Ammon's horn (tissue), 1 donor: ENCODE measurements at regions not wholly inside any gene's neighbourhood (a gene's known extent, or its start where the extent isn't known, plus 50 kb on each side); places are given as distances from the start of the nearest gene placed in this dataset.

Experiments
- DNase-seq: peaks from one replicate; pipeline ENCODE4 v3.0.0-alpha.2; 2016; ENCODE audit warnings: low spot score

- DNase-seq, result no peak
These were observed 230.9 kb downstream of the AUH start for GRCh38 chr9:91130796-91131318.

- no peak for DNase-seq
These were observed 230.3 kb downstream of the AUH start for GRCh38 chr9:91131433-91131839.

- DNase-seq, result no peak
These were observed 229.1 kb downstream of the AUH start for GRCh38 chr9:91132576-91133073.

GRCh38 chr9:91134608-91135007 lies 227.1 kb downstream of the AUH start:
- DNase-seq, result no peak

GRCh38 chr9:91137391-91137790 lies 224.3 kb downstream of the AUH start:
- no peak for DNase-seq

- no peak for DNase-seq
These were observed 223.0 kb downstream of the AUH start for GRCh38 chr9:91138760-91139159.

GRCh38 chr9:91141407-91141965 lies 220.2 kb downstream of the AUH start:
- no peak for DNase-seq

- no peak for DNase-seq
These were observed 218.6 kb downstream of the AUH start for GRCh38 chr9:91143162-91143561.

GRCh38 chr9:91143642-91144041 lies 218.1 kb downstream of the AUH start:
- DNase-seq, result no peak

- no peak for DNase-seq
These were observed 216.9 kb downstream of the AUH start for GRCh38 chr9:91144769-91145168.

GRCh38 chr9:91145496-91145895 lies 216.2 kb downstream of the AUH start:
- no peak for DNase-seq

GRCh38 chr9:91146391-91147019 lies 215.2 kb downstream of the AUH start:
- DNase-seq, result no peak

GRCh38 chr9:91147079-91147708 lies 214.5 kb downstream of the AUH start:
- DNase-seq, result no peak

- DNase-seq, result no peak
These were observed 213.4 kb downstream of the AUH start for GRCh38 chr9:91148306-91148705.

GRCh38 chr9:91150273-91150997 lies 211.3 kb downstream of the AUH start:
- DNase-seq, result no peak

- DNase-seq, result no peak
These were observed 210.6 kb downstream of the AUH start for GRCh38 chr9:91150998-91151717.

- no peak for DNase-seq
These were observed 210.0 kb downstream of the AUH start for GRCh38 chr9:91151718-91152095.

GRCh38 chr9:91154686-91155085 lies 207.0 kb downstream of the AUH start:
- DNase-seq, result no peak

GRCh38 chr9:91155181-91155580 lies 206.5 kb downstream of the AUH start:
- DNase-seq, result no peak

- DNase-seq, result no peak
These were observed 205.9 kb downstream of the AUH start for GRCh38 chr9:91155746-91156376.

- no peak for DNase-seq
These were observed 205.1 kb downstream of the AUH start for GRCh38 chr9:91156451-91157234.
